HEK293 (cell line): ENCODE measurements at regions not wholly inside any gene's neighbourhood (a gene's known extent, or its start where the extent isn't known, plus 50 kb on each side); places are given as distances from the start of the nearest gene placed in this dataset.

Experiments
- CTCF ChIA-PET: fragments of 350-600 bp; formaldehyde crosslinking; extraction: SDS; loops from one replicate; lab custom pipeline; 2021; ENCODE audit warnings: antibody characterized with exemption; lab: Yijun Ruan, JAX
- POLR2A ChIA-PET: fragments of 300-600 bp; formaldehyde crosslinking; extraction: SDS; loops from one replicate; lab custom pipeline; 2020; ENCODE audit warnings: antibody characterized with exemption, inconsistent platforms; lab: Yijun Ruan, JAX
- H3K27ac ChIP-seq: fragments of 200-500 bp; sonication (Bioruptor generic); 2 replicates; pipeline ENCODE4 v1.5.1; 2014; ENCODE audit warnings: low read depth, low read length, control low read depth, inconsistent platforms; ENCODE audit errors: extremely low read depth
- H3K36me3 ChIP-seq, 2 experiments: fragments of 200-500 bp in 1 of 2; sonication (Bioruptor generic) in 1 of 2; 1 replicate in 1 of 2; 2 replicates in 1 of 2; pipeline ENCODE4 v1.5.1; 2014 to 2017; ENCODE audit warnings: inconsistent platforms in 2 of 2, low read length in 2 of 2; ENCODE audit not compliant: control insufficient read depth in 2 of 2, insufficient read depth in 1 of 2
- H3K4me1 ChIP-seq: fragments of 200-500 bp; sonication (Bioruptor generic); 2 replicates; pipeline ENCODE4 v1.5.1; 2014; ENCODE audit warnings: mild to moderate bottlenecking, low read length, inconsistent platforms; ENCODE audit not compliant: control insufficient read depth, insufficient read depth
- H3K4me3 ChIP-seq: 2 replicates; pipeline ENCODE4 v1.5.1; 2011; ENCODE audit warnings: low read depth, mild to moderate bottlenecking, control low read depth, low read length, moderate library complexity
- H3K9me3 ChIP-seq: fragments of 200-500 bp; sonication (Bioruptor generic); 2 replicates; pipeline ENCODE4 v1.5.1; 2014; ENCODE audit warnings: low read depth, low read length, inconsistent platforms; ENCODE audit not compliant: control insufficient read depth, insufficient read depth
- BCL11B ChIP-seq: fragments of 450-650 bp; formaldehyde crosslinking; IDR thresholded peaks from 2 replicates; pipeline ENCODE4 v1.5.1; 2016; ENCODE audit warnings: low read depth, missing biosample characterization, missing genetic modification characterization
- FEZF1 ChIP-seq: fragments of 450-650 bp; formaldehyde crosslinking; IDR thresholded peaks from 2 replicates; pipeline ENCODE4 v1.5.1; 2016; ENCODE audit warnings: missing biosample characterization, missing genetic modification characterization
- HOXD13 ChIP-seq: sonication (generic); formaldehyde crosslinking; IDR thresholded peaks from 2 replicates; pipeline ENCODE4 v1.8.0; 2022; ENCODE audit warnings: missing genetic modification reagents, borderline replicate concordance
- OVOL3 ChIP-seq: fragments of 450-650 bp; formaldehyde crosslinking; IDR thresholded peaks from 2 replicates; pipeline ENCODE4 v1.5.1; 2016; ENCODE audit warnings: missing biosample characterization, missing genetic modification characterization
- RBAK ChIP-seq: fragments of 450-650 bp; formaldehyde crosslinking; IDR thresholded peaks from 2 replicates; pipeline ENCODE4 v1.5.1; 2016; ENCODE audit warnings: missing biosample characterization, missing genetic modification characterization
- SP7 ChIP-seq: fragments of 450-650 bp; formaldehyde crosslinking; IDR thresholded peaks from 2 replicates; pipeline ENCODE4 v1.5.1; 2016; ENCODE audit warnings: missing biosample characterization, missing genetic modification characterization
- TCF7L2 ChIP-seq: IDR thresholded peaks from 2 replicates; pipeline ENCODE4 v1.6.1; 2011; ENCODE audit warnings: low read depth, mild to moderate bottlenecking, inconsistent platforms, low read length, moderate library complexity, borderline replicate concordance
- ZBTB48 ChIP-seq: fragments of 450-650 bp; formaldehyde crosslinking; IDR thresholded peaks from 2 replicates; pipeline ENCODE4 v1.5.1; 2016; ENCODE audit warnings: missing biosample characterization, missing genetic modification characterization
- ZEB2 ChIP-seq: fragments of 450-650 bp; formaldehyde crosslinking; IDR thresholded peaks from 2 replicates; pipeline ENCODE4 v1.5.1; 2016; ENCODE audit warnings: missing biosample characterization, missing genetic modification characterization
- ZNF133 ChIP-seq: fragments of 450-650 bp; formaldehyde crosslinking; IDR thresholded peaks from 2 replicates; pipeline ENCODE4 v1.5.1; 2016; ENCODE audit warnings: missing biosample characterization, missing genetic modification characterization
- ZNF146 ChIP-seq: fragments of 450-650 bp; formaldehyde crosslinking; IDR thresholded peaks from 2 replicates; pipeline ENCODE4 v1.5.1; 2016; ENCODE audit warnings: missing biosample characterization, missing genetic modification characterization
- ZNF155 ChIP-seq: fragments of 450-650 bp; formaldehyde crosslinking; IDR thresholded peaks from 2 replicates; pipeline ENCODE4 v1.5.1; 2016; ENCODE audit warnings: missing biosample characterization, missing genetic modification characterization
- ZNF169 ChIP-seq: fragments of 450-650 bp; formaldehyde crosslinking; IDR thresholded peaks from 2 replicates; pipeline ENCODE4 v1.5.1; 2016; ENCODE audit warnings: missing biosample characterization, missing genetic modification characterization
- ZNF184 ChIP-seq: fragments of 450-650 bp; IDR thresholded peaks from 2 replicates; pipeline ENCODE4 v1.5.1; 2018; ENCODE audit warnings: missing biosample characterization, mild to moderate bottlenecking, missing genetic modification characterization
- ZNF19 ChIP-seq: fragments of 450-650 bp; formaldehyde crosslinking; IDR thresholded peaks from 2 replicates; pipeline ENCODE4; 2016; ENCODE audit warnings: missing biosample characterization, missing genetic modification characterization, low read depth
- ZNF211 ChIP-seq: fragments of 450-650 bp; formaldehyde crosslinking; IDR thresholded peaks from 2 replicates; pipeline ENCODE4 v1.5.1; 2016; ENCODE audit warnings: low read depth, missing biosample characterization, missing genetic modification characterization
- ZNF223 ChIP-seq: fragments of 450-650 bp; formaldehyde crosslinking; IDR thresholded peaks from 2 replicates; pipeline ENCODE4 v1.5.1; 2016; ENCODE audit warnings: missing biosample characterization, missing genetic modification characterization
- ZNF302 ChIP-seq: fragments of 450-650 bp; formaldehyde crosslinking; IDR thresholded peaks from 2 replicates; pipeline ENCODE4 v1.5.1; 2016; ENCODE audit warnings: missing biosample characterization, missing genetic modification characterization, low read depth
- ZNF335 ChIP-seq: fragments of 450-650 bp; formaldehyde crosslinking; conservative IDR thresholded peaks from 2 replicates; pipeline ENCODE4 v1.5.1; 2016; ENCODE audit warnings: missing biosample characterization, missing genetic modification characterization
- ZNF530 ChIP-seq: fragments of 450-650 bp; formaldehyde crosslinking; IDR thresholded peaks from 2 replicates; pipeline ENCODE4 v1.5.1; 2016; ENCODE audit warnings: low read depth, missing biosample characterization, missing genetic modification characterization
- ZNF548 ChIP-seq: fragments of 450-650 bp; formaldehyde crosslinking; IDR thresholded peaks from 2 replicates; pipeline ENCODE4 v1.5.1; 2016; ENCODE audit warnings: missing biosample characterization, missing genetic modification characterization
- ZNF549 ChIP-seq: fragments of 450-650 bp; IDR thresholded peaks from 2 replicates; pipeline ENCODE4 v1.5.1; 2018; ENCODE audit warnings: missing biosample characterization, missing genetic modification characterization, mild to moderate bottlenecking, inconsistent platforms, moderate library complexity
- ZNF596 ChIP-seq: fragments of 450-650 bp; IDR thresholded peaks from 2 replicates; pipeline ENCODE4 v1.5.0; 2018; ENCODE audit warnings: missing biosample characterization, mild to moderate bottlenecking, missing genetic modification characterization, moderate library complexity
- ZNF624 ChIP-seq: fragments of 450-650 bp; formaldehyde crosslinking; IDR thresholded peaks from 2 replicates; pipeline ENCODE4 v1.5.1; 2017; ENCODE audit warnings: missing biosample characterization, missing genetic modification characterization
- ZNF701 ChIP-seq: fragments of 450-650 bp; formaldehyde crosslinking; IDR thresholded peaks from 2 replicates; pipeline ENCODE4 v1.5.1; 2016; ENCODE audit warnings: missing biosample characterization, missing genetic modification characterization
- ZNF837 ChIP-seq: fragments of 450-650 bp; formaldehyde crosslinking; IDR thresholded peaks from 2 replicates; pipeline ENCODE4 v1.5.1; 2016; ENCODE audit warnings: missing biosample characterization, missing genetic modification characterization
- TF ChIP-seq, protein P1 (sequence below): fragments of 450-650 bp; formaldehyde crosslinking; IDR thresholded peaks from 2 replicates; pipeline ENCODE4 v1.5.1; 2016; ENCODE audit warnings: missing biosample characterization, missing genetic modification characterization
- TF ChIP-seq, protein P2 (sequence below): fragments of 450-650 bp; formaldehyde crosslinking; IDR thresholded peaks from 2 replicates; pipeline ENCODE4 v1.5.1; 2016; ENCODE audit warnings: missing biosample characterization, missing genetic modification characterization

DNA sequence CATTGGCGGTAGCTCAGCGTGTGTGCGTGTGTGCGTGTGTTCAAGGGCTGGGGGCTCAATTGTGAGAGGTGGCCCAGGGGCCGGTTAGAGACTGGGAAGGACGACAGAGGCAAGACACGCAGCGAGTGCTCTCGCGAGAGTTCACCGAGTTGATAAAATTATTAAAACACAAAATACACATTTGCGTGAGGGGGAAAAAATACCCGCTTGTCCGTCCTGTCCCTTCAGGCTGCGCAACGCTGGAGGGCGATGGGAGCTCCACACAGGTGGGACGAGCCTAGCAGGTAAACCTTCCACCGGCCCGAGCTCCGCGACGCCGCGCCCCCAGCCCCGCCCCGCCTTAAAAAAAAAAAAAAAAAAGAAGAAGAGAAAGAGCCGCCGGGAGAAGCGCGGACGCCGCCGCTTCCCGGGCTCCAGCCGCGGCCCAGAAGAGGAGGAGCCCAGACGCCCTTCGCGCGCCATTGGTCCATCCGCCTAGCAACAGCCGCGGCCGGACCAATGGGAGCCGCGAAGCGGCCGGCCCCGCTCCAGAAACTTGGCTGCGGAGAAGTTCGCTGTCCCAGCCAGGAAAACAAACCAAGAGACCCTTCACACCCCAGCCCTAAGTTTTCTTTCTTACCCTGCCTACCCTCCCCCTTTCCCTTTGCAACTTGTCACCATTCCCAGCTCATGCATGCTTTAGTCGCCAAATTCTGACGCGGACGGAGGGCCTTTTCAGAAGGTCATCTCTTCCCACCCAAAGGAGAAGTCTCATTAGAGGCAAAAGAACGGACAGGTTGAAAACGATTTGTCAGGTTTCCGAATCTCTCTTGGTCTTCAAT, 169.9 kb upstream of the MAF start (continued):
- TF ChIP-seq ZBTB48 (tag by site-specific recombination) = peak; percentile 85
- TF ChIP-seq ZNF549 (tag by site-specific recombination) = no peak
- TF ChIP-seq ZEB2 (tag by site-specific recombination) = peak; percentile 52; the same call in 1 of the 2 replicates
- TF ChIP-seq ZNF335 (tag by site-specific recombination) = peak; percentile 98
- TF ChIP-seq, all 188 proteins: peak for 18

- peak overlapping the region; percentile 47; the same call in 1 of the 2 replicates for H3K27ac ChIP-seq
- no peaks in the 10 kb centered on the region for H3K36me3 ChIP-seq
- POLR2A ChIA-PET = interaction anchor here (0.6 to 1.3 kb wide), 2 partner anchors 9 to 1293 kb away, joined by 3 read pairs; no protein-coding TSS in a partner anchor
- peak overlapping the region; percentile 79 for H3K4me3 ChIP-seq
- no peaks in the 10 kb centered on the region for H3K9me3 ChIP-seq
- TF ChIP-seq ZNF223 (tag by site-specific recombination) (no peak), ZNF530 (tag by site-specific recombination) (no peak), SP7 (tag by site-specific recombination) (no peak), TCF7L2 (no peak), HOXD13 (CRISPR knock-in tag) (no peak), ZNF837 (tag by site-specific recombination) (no peak), ZNF133 (no peak), BCL11B (tag by site-specific recombination) (no peak)
- TF ChIP-seq, protein P1, sequence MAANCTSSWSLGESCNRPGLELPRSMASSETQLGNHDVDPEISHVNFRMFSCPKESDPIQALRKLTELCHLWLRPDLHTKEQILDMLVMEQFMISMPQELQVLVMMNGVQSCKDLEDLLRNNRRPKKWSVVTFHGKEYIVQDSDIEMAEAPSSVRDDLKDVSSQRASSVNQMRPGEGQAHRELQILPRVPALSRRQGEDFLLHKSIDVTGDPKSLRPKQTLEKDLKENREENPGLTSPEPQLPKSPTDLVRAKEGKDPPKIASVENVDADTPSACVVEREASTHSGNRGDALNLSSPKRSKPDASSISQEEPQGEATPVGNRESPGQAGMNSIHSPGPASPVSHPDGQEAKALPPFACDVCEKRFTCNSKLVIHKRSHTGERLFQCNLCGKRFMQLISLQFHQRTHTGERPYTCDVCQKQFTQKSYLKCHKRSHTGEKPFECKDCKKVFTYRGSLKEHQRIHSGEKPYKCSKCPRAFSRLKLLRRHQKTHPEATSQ (tag by site-specific recombination) = no peak
- peaks cover 8% of the 10 kb centered on the region; the same call in 1 of the 2 replicates for H3K4me1 ChIP-seq
- CTCF ChIA-PET = interaction anchor here (0.6 kb wide), 1 partner anchor 470 kb away, joined by 4 read pairs; no protein-coding TSS in a partner anchor
These were observed 169.3 kb upstream of the MAF start for GRCh38 chr16:79769928-79770243.

DNA sequence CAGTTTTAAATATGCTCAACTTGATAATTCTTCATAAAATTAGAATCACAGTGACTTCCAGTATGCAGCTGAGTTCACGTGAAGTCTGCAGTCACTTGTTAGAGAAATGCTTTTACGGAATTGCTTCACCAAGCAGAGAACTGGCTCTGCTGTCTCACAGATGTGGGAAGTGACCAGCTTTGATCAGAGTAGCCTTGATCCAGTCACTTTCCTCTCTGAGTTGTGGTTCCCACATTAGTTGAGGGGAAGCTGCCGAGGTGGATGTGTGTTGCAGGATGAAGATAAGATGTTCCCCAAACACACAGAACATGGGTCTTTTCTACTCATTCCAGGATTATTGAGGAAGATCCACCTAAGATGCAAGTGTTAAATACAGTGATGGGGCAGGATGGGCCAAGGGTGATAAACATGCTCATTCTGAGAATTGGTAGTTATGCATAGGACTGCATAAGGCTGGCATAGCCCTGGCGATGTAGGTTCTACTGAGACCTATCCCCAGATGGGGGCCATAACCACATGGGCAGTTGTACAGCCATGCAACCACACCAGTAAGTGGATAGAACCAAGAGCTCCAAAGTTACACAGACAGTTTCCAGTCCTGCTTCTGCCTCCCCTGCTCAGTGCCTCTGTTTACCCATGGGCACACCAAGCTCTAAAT, 168.9 kb upstream of the MAF start:
- ChIA-PET CTCF (no interaction called here), POLR2A (interaction anchor here (1.3 kb wide), 1 partner anchor 9 kb away, joined by 3 read pairs; no protein-coding TSS in a partner anchor)
- H3K4me1 ChIP-seq = peaks cover 8% of the 10 kb centered on the region; the same call in 1 of the 2 replicates
- no peaks in the 10 kb centered on the region for H3K36me3 ChIP-seq
- no peak overlapping the region for H3K27ac ChIP-seq
- no peaks in the 10 kb centered on the region for H3K9me3 ChIP-seq
- TF ChIP-seq OVOL3 (tag by site-specific recombination) (no peak), FEZF1 (tag by site-specific recombination) (no peak), ZNF19 (tag by site-specific recombination) (no peak), ZNF701 (tag by site-specific recombination) (no peak), ZNF146 (tag by site-specific recombination) (no peak), ZNF155 (tag by site-specific recombination) (no peak), ZBTB48 (tag by site-specific recombination) (no peak), ZNF302 (tag by site-specific recombination) (no peak), ZNF548 (tag by site-specific recombination) (no peak), ZNF211 (tag by site-specific recombination) (no peak), ZNF169 (tag by site-specific recombination) (no peak), ZNF624 (tag by site-specific recombination) (no peak), ZNF596 (tag by site-specific recombination) (no peak), ZNF184 (no peak), RBAK (tag by site-specific recombination) (no peak)
- TF ChIP-seq, protein P2, sequence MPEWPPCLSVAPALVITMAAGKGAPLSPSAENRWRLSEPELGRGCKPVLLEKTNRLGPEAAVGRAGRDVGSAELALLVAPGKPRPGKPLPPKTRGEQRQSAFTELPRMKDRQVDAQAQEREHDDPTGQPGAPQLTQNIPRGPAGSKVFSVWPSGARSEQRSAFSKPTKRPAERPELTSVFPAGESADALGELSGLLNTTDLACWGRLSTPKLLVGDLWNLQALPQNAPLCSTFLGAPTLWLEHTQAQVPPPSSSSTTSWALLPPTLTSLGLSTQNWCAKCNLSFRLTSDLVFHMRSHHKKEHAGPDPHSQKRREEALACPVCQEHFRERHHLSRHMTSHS (tag by site-specific recombination) = no peak
- H3K4me3 ChIP-seq = no peak overlapping the region
